Duodenal mucosa (tissue), 2 donors: ENCODE measurements at regions not wholly inside any gene's neighbourhood (a gene's known extent, or its start where the extent isn't known, plus 50 kb on each side); places are given as distances from the start of the nearest gene placed in this dataset.
"Not testable (repeated sequence)": the region's sequence is repeated elsewhere in the genome, so short reads cannot be mapped to it uniquely, and the experiment has no call there.

Source experiments
- H3K27ac ChIP-seq: one replicate; pipeline ENCODE4 v1.7.0; 2013; ENCODE audit warnings: low read depth, low read length
- H3K27me3 ChIP-seq, 2 donors: one replicate each; pipeline ENCODE4 v1.7.0; 2013; ENCODE audit warnings: low read length in 2 of 2, control low read depth in 1 of 2; ENCODE audit not compliant: insufficient read depth in 2 of 2, control insufficient read depth in 1 of 2
- H3K36me3 ChIP-seq, 2 donors: one replicate each; pipeline ENCODE4 v1.7.0; 2013; ENCODE audit warnings: low read length in 2 of 2, control low read depth in 1 of 2; ENCODE audit not compliant: insufficient read depth in 2 of 2, control insufficient read depth in 1 of 2
- H3K4me1 ChIP-seq, 2 donors: one replicate each; pipeline ENCODE4 v1.7.0; 2013; ENCODE audit warnings: low read length in 2 of 2, control low read depth in 1 of 2; ENCODE audit not compliant: insufficient read depth in 2 of 2, control insufficient read depth in 1 of 2
- H3K4me3 ChIP-seq, 2 donors: one replicate each; pipeline ENCODE4 v1.7.0; 2013; ENCODE audit warnings: low read length in 2 of 2, low read depth in 1 of 2
- H3K9ac ChIP-seq, 2 donors: one replicate each; pipeline ENCODE4 v1.7.0; 2013; ENCODE audit warnings: low read length in 2 of 2, low read depth in 1 of 2
- H3K9me3 ChIP-seq, 2 donors: one replicate each; pipeline ENCODE4 v1.7.0; 2013; ENCODE audit warnings: low read length in 2 of 2, control low read depth in 1 of 2; ENCODE audit not compliant: control insufficient read depth in 1 of 2

GRCh38 chr3:80668100-80668499 lies 900.3 kb upstream of the ROBO1 start:
- Histone ChIP-seq H3K4me3 (peak overlapping the region; percentile 6 to 46), H3K27me3 (no peaks in the 10 kb centered on the region), H3K9ac (no peak overlapping the region), H3K4me1 (peaks cover 0 to 7% of the 10 kb centered on the region in 2 donors), H3K9me3 (peaks cover 10% of the 10 kb centered on the region in 2 donors), H3K27ac (no peak overlapping the region), H3K36me3 (no peaks in the 10 kb centered on the region)

GRCh38 chr3:80663426-80663825 lies 895.6 kb upstream of the ROBO1 start:
- Histone ChIP-seq H3K9ac (no peak overlapping the region), H3K9me3 (peaks cover 6 to 8% of the 10 kb centered on the region in 2 donors), H3K27me3 (no peaks in the 10 kb centered on the region), H3K27ac (no peak overlapping the region), H3K4me1 (peaks cover 0 to under 1% of the 10 kb centered on the region in 2 donors), H3K4me3 (no peak overlapping the region), H3K36me3 (no peaks in the 10 kb centered on the region)

- Histone ChIP-seq H3K36me3 (no peaks in the 10 kb centered on the region), H3K27me3 (no peaks in the 10 kb centered on the region), H3K9me3 (no peaks in the 10 kb centered on the region), H3K9ac (no peak overlapping the region), H3K4me3 (no peak overlapping the region), H3K27ac (no peak overlapping the region), H3K4me1 (no peaks in the 10 kb centered on the region)
Observed at GRCh38 chr3:80655216-80655615, 887.4 kb upstream of the ROBO1 start.

GRCh38 chr3:80649170-80649569 lies 881.4 kb upstream of the ROBO1 start:
- H3K9me3 ChIP-seq: no peaks in the 10 kb centered on the region
- no peaks in the 10 kb centered on the region for H3K27me3 ChIP-seq
- no peak overlapping the region for H3K4me3 ChIP-seq

GRCh38 chr3:80643421-80643820 lies 875.6 kb upstream of the ROBO1 start:
- Histone ChIP-seq H3K27me3 (no peaks in the 10 kb centered on the region), H3K4me3 (no peak overlapping the region), H3K9ac (no peak overlapping the region), H3K9me3 (no peaks in the 10 kb centered on the region), H3K27ac (no peak overlapping the region), H3K4me1 (peaks cover 0 to 4% of the 10 kb centered on the region in 2 donors), H3K36me3 (no peaks in the 10 kb centered on the region)

More at GRCh38 chr3:80649170-80649569, 881.4 kb upstream of the ROBO1 start:
- Histone ChIP-seq H3K27ac (no peak overlapping the region), H3K4me1 (no peaks in the 10 kb centered on the region), H3K9ac (no peak overlapping the region), H3K36me3 (no peaks in the 10 kb centered on the region)

- Histone ChIP-seq H3K4me1 (peaks cover 0 to 3% of the 10 kb centered on the region in 2 donors), H3K36me3 (no peaks in the 10 kb centered on the region), H3K27ac (no peak overlapping the region), H3K9ac (no peak overlapping the region), H3K27me3 (no peaks in the 10 kb centered on the region), H3K9me3 (no peaks in the 10 kb centered on the region), H3K4me3 (no peak overlapping the region)
Observed at GRCh38 chr3:80618295-80619256, 850.8 kb upstream of the ROBO1 start.

GRCh38 chr3:80612366-80612765 lies 844.6 kb upstream of the ROBO1 start:
- no peaks in the 10 kb centered on the region for H3K36me3 ChIP-seq
- H3K4me3 ChIP-seq: no peak overlapping the region
- no peaks in the 10 kb centered on the region for H3K27me3 ChIP-seq
- no peak overlapping the region for H3K27ac ChIP-seq
- H3K4me1 ChIP-seq: no peaks in the 10 kb centered on the region
- no peak overlapping the region for H3K9ac ChIP-seq
- no peaks in the 10 kb centered on the region for H3K9me3 ChIP-seq

- H3K27ac ChIP-seq, H3K9me3 ChIP-seq, H3K9ac ChIP-seq, H3K36me3 ChIP-seq, H3K4me1 ChIP-seq, H3K27me3 ChIP-seq, H3K4me3 ChIP-seq: not testable (repeated sequence)
Observed at GRCh38 chr3:80608072-80608471, 840.3 kb upstream of the ROBO1 start.

- no peaks in the 10 kb centered on the region for H3K4me1 ChIP-seq
- H3K9ac ChIP-seq: no peak overlapping the region
- H3K27ac ChIP-seq: no peak overlapping the region
- no peaks in the 10 kb centered on the region for H3K9me3 ChIP-seq
- H3K27me3 ChIP-seq: no peaks in the 10 kb centered on the region
- H3K36me3 ChIP-seq: no peaks in the 10 kb centered on the region
- no peak overlapping the region for H3K4me3 ChIP-seq
Observed at GRCh38 chr3:80606073-80606472, 838.3 kb upstream of the ROBO1 start.

- Histone ChIP-seq H3K9ac (no peak overlapping the region), H3K9me3 (no peaks in the 10 kb centered on the region), H3K4me1 (no peaks in the 10 kb centered on the region), H3K27ac (no peak overlapping the region), H3K4me3 (no peak overlapping the region), H3K27me3 (no peaks in the 10 kb centered on the region), H3K36me3 (no peaks in the 10 kb centered on the region)
Observed at GRCh38 chr3:80601479-80601878, 833.7 kb upstream of the ROBO1 start.
